ENCODE measurements at regions not wholly inside any gene's neighbourhood (a gene's known extent, or its start where the extent isn't known, plus 50 kb on each side); places are given as distances from the start of the nearest gene placed in this dataset.

GRCh38 chr12:124668602-124669001 lies 101.2 kb upstream of the NCOR2 start:
- H3K4me3 ChIP-seq (ENCODE audit: low read depth, low read length, poor library complexity, severe bottlenecking) = no peak overlapping the region
- no peaks in the 10 kb centered on the region for H3K4me1 ChIP-seq (ENCODE audit: insufficient read depth, low read length, severe bottlenecking)
- no peaks in the 10 kb centered on the region for H3K9me2 ChIP-seq (ENCODE audit: low read depth, low read length)
- no peaks in the 10 kb centered on the region for H3F3A ChIP-seq (ENCODE audit: insufficient read depth, low read length)
- H3K9me3 ChIP-seq (ENCODE audit: low read length) = no peaks in the 10 kb centered on the region
- no peaks in the 10 kb centered on the region for H4K20me1 ChIP-seq (ENCODE audit: insufficient read depth, low read length)
- TF ChIP-seq EZH2 (IDR thresholded peaks at IDR 0.05; ENCODE audit: borderline replicate concordance, low read length) (no peak), CTCF (IDR thresholded peaks at IDR 0.05; ENCODE audit: low read length) (no peak)
- no peak overlapping the region for H3K4me2 ChIP-seq (ENCODE audit: low read length)
- H3K27me3 ChIP-seq (ENCODE audit: insufficient read depth, low read length) = no peaks in the 10 kb centered on the region
- no peak overlapping the region for H3K27ac ChIP-seq (ENCODE audit: low read depth, low read length, poor library complexity, severe bottlenecking)
- H3K79me2 ChIP-seq (ENCODE audit: insufficient read depth, low read length) = no peaks in the 10 kb centered on the region
- no peaks in the 10 kb centered on the region for H3K36me3 ChIP-seq (ENCODE audit: insufficient read depth, low read length)
- H2AFZ ChIP-seq (ENCODE audit: low read length) = no peak overlapping the region
- no peak overlapping the region for H3K9ac ChIP-seq (ENCODE audit: low read length)

DNA sequence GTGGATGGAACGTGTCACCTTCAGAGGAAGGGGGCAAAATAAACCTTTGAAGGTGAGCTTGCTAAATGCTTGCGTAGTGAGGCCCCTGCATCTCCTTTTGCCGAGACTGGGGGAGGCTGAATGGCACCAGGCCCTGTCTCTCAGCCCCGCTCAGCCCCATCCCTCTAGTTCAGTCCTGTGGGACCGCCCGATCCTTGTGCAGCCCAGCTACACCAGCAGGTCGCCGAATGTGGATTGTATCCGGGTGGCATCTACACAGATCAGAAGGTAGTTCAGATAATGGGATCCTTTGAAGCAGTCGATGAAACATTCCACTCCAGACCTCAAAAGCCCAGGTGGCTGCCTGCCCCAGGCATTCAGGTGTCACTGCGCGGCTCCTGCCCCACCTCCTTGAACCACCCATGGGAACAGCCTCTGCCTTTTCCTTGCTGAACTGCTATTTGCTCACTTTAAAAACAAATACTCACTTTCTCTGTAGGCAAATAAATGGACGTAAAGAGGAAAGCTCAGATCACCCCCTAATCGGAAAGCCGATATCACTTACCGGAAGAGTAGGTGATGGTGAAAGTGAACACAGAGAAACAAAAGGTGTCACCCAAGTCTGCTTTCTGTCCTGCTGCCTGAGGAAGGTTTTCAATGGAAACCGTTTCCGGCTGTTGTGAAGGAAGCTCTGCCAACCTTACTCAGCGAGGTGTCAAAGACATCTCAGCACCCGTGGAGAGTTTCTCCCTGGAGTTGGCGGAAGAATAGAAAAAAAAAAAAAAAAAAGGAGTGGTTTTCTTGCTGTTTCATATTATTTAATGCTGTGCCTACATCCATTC lies 100.3 kb upstream of the NCOR2 start:
- no peak for TF ChIP-seq CTCF (IDR thresholded peaks at IDR 0.05; ENCODE audit: low read length)
- TF ChIP-seq EZH2 (IDR thresholded peaks at IDR 0.05; ENCODE audit: borderline replicate concordance, low read length) = no peak
- Histone ChIP-seq H3K9ac (ENCODE audit: low read length) (no peak overlapping the region), H2AFZ (ENCODE audit: low read length) (no peak overlapping the region), H3K9me3 (ENCODE audit: low read length) (no peaks in the 10 kb centered on the region), H4K20me1 (ENCODE audit: insufficient read depth, low read length) (no peaks in the 10 kb centered on the region), H3K4me3 (ENCODE audit: low read depth, low read length, poor library complexity, severe bottlenecking) (no peak overlapping the region), H3K27me3 (ENCODE audit: insufficient read depth, low read length) (no peaks in the 10 kb centered on the region), H3K27ac (ENCODE audit: low read depth, low read length, poor library complexity, severe bottlenecking) (no peak overlapping the region), H3K4me1 (ENCODE audit: insufficient read depth, low read length, severe bottlenecking) (no peaks in the 10 kb centered on the region), H3K9me2 (ENCODE audit: low read depth, low read length) (no peaks in the 10 kb centered on the region), H3K36me3 (ENCODE audit: insufficient read depth, low read length) (no peaks in the 10 kb centered on the region), H3K4me2 (ENCODE audit: low read length) (no peak overlapping the region), H3K79me2 (ENCODE audit: insufficient read depth, low read length) (no peaks in the 10 kb centered on the region), H3F3A (ENCODE audit: insufficient read depth, low read length) (no peaks in the 10 kb centered on the region)

DNA sequence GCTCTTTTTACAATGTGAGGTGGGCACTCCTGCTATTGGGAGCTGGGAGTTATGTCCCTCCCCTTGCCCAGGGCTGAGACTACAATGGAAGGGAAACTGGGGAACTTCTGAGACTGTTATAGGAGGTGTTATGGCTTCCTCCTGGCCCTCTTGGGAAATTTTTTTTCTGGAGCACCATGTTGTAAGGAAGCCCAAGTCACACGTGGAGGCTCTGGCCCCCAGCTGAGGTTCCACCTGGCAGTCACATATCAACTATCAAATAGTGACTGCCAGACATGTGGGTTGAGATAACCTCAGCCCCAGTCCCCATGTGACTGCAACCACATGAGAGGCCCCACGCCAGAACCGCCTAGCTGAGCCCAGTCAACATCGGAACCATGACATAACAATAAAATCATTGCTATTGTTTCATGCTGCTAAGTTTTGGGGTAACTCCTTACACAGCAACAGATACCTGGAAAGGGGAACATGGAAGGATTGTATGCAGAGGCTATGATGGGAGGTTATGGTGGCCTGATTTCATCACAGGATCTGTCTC lies 99.4 kb upstream of the NCOR2 start:
- no peaks in the 10 kb centered on the region for H3F3A ChIP-seq (ENCODE audit: insufficient read depth, low read length)
- H3K4me1 ChIP-seq (ENCODE audit: insufficient read depth, low read length, severe bottlenecking) = no peaks in the 10 kb centered on the region
- H3K4me2 ChIP-seq (ENCODE audit: low read length) = no peak overlapping the region
- H3K36me3 ChIP-seq (ENCODE audit: insufficient read depth, low read length) = no peaks in the 10 kb centered on the region
- no peak for TF ChIP-seq CTCF (IDR thresholded peaks at IDR 0.05; ENCODE audit: low read length)
- no peak for TF ChIP-seq EZH2 (IDR thresholded peaks at IDR 0.05; ENCODE audit: borderline replicate concordance, low read length)
- no peaks in the 10 kb centered on the region for H3K9me2 ChIP-seq (ENCODE audit: low read depth, low read length)
- H3K9me3 ChIP-seq (ENCODE audit: low read length) = no peaks in the 10 kb centered on the region
- no peaks in the 10 kb centered on the region for H3K79me2 ChIP-seq (ENCODE audit: insufficient read depth, low read length)
- H3K27ac ChIP-seq (ENCODE audit: low read depth, low read length, poor library complexity, severe bottlenecking) = no peak overlapping the region
- H2AFZ ChIP-seq (ENCODE audit: low read length) = no peak overlapping the region
- no peak overlapping the region for H3K9ac ChIP-seq (ENCODE audit: low read length)
- H3K4me3 ChIP-seq (ENCODE audit: low read depth, low read length, poor library complexity, severe bottlenecking) = no peak overlapping the region
- no peaks in the 10 kb centered on the region for H3K27me3 ChIP-seq (ENCODE audit: insufficient read depth, low read length)
- no peaks in the 10 kb centered on the region for H4K20me1 ChIP-seq (ENCODE audit: insufficient read depth, low read length)

All from OCI-LY1 (cell line).